ENCODE measurements at regions not wholly inside any gene's neighbourhood (a gene's known extent, or its start where the extent isn't known, plus 50 kb on each side); places are given as distances from the start of the nearest gene placed in this dataset.
A peak's percentile ranks its signal among the peaks of the same experiment; 100 is the strongest.
"Not testable (repeated sequence)": the region's sequence is repeated elsewhere in the genome, so short reads cannot be mapped to it uniquely, and the experiment has no call there.

DNA sequence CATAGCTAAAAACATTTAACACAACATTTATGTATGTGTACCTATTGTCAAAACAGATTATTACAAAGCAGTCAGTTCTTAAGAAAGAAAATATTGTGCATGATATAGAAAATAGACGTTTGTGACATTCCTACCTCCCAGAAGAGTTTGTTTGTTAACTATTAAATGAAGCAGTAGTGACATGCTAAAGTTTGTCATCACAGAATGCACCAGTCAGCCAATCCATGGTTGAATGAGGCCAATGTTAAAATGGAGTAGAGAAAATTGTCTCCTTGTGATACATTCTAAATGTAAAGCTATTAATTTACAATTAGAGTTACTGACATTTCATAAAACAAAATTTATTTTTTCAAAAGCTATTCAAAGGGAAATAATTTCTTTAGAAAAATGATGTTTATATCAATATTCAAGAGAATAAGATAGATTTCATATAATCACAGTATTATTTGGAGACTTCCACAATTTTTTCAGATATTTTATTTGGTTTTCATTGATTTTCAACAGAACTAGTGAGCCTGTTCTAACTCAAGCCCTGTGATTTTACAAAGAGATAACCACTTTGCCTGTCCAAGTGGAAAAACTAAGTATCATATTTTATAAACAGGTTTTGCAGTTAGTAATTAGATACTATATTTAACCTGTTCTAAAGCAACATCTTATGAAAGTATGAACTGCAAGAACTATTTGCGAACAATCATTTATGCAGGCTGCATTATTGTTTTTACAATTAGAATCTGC, 176.8 kb downstream of the ISL1 start:
- no peak for DNase-seq

DNA sequence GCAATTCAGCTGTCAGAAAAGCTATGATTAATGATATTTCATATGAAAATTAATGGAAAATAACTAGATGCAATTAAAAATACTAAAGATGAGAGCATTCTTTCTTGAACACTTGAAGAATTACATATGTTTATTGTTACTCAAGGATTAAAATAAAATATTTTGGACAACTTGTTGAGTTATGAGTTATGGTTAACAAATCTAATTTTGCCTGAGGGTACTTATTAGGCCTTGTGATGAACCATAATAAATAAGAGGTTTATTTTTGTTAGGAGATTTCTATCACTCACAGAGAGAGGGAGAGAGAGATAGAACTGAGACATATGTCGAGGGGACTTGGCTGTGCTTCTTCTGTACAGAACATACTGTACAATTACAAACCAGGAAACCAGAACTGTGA, 183.7 kb downstream of the ISL1 start:
- no peak for DNase-seq

GRCh38 chr5:51567636-51568035, 184.4 kb downstream of the ISL1 start:
- no peak for DNase-seq

DNA sequence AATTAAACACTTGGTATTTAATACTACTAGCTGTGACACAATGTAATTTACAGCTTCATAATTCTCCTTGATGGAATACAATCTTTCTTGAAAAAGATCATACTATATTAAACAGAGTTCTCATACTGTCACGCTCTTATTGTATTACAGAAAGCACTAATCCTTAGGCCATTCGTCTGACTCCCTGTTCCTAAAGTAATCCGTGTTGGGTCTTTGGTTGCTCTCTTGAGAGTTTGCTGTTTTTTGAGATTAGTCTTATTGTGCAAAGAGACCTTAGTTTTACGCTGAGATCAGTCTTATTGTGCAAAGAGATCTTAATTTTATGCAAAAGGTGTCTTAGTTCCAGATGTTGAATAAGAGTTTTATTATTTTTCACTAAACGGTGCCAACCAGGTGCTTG, 190.6 kb downstream of the ISL1 start:
- no peak for DNase-seq

DNA sequence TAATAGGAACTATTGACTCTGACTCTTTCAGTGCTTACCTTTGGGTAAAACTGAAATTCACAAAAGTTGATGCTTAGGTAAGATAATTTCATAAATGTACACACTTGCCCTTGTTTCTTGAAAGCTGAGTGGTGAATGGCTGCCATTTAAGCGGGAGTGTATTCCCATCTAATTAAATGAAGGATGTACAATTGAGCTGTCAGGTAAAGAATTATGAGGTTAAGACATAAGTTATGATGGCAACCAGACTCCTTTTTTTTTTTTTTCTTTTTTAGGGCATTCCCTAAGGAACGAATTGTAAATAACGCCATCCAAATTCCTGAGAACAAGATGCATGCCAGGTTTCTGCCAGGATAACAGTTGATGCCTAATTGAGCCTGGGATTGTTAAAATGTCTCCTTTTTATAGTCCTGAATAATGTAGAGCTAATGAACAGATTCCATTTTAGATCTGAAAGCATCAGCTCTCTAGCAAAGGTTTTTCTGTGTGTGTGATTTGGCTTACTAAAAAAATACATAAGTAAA, 199.7 kb downstream of the ISL1 start:
- no peak for DNase-seq

DNA sequence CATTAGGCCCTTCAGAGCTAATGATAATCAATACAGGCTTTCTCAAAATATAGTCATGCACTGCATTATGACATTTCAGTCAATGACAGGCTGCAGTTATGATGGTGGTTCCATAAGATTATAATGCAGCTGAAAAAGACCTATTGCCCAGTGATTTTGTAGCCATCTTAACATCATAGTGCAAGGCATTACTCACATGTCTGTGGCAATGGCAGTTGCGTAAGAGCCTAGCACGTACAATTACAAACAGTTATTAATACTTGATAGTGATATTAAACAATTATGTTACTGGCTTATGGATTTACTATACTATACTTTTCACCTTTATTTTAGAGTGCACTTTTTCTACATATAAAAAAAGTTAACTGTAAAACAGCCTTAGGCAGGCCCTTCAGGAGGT, 214.8 kb downstream of the ISL1 start:
- DNase-seq = no peak

- DNase-seq = no peak
These were observed 216.3 kb downstream of the ISL1 start for GRCh38 chr5:51599587-51599986.

- no peak for DNase-seq
These were observed 221.1 kb downstream of the ISL1 start for GRCh38 chr5:51604324-51604723.

DNA sequence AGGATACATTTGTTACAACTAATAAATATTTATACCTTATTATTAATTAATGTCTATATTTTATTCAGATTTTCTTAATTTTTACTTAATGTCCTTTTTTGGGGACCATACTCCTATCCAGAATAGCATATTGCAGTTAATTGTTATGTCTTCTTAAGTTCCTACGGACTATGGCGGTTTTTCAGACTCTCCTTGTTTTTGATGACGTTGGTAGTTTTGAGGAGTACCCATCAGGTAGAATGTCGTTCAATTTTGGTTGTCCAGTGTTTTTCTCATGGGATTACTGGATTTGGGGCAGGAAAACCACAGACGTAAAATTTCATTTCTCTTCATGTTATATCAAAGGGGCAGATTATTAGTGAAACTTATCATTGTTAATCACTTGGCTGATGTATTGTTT, 223.7 kb downstream of the ISL1 start:
- no peak for DNase-seq

GRCh38 chr5:51618234-51618633, 235.0 kb downstream of the ISL1 start:
- DNase-seq = no peak

DNA sequence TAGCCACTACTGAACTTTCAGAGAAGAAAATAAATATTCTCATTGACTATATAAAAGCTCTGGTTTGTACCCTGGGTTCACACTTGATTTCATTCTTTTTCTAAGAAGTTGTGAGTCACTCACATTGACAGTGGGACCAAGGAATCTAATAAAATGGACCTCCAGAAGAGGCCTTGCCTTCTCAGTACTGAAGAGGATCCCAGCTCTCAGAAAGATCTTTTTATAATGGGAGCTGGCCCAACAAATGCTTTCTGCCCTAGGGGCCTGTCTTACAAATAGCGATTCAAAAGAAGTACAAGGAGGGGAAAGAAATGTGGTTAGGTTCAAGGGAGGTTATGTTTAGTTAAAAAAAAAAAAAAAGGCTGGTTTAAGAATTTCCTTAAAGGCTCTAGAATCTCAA, 237.9 kb downstream of the ISL1 start:
- DNase-seq = no peak

DNA sequence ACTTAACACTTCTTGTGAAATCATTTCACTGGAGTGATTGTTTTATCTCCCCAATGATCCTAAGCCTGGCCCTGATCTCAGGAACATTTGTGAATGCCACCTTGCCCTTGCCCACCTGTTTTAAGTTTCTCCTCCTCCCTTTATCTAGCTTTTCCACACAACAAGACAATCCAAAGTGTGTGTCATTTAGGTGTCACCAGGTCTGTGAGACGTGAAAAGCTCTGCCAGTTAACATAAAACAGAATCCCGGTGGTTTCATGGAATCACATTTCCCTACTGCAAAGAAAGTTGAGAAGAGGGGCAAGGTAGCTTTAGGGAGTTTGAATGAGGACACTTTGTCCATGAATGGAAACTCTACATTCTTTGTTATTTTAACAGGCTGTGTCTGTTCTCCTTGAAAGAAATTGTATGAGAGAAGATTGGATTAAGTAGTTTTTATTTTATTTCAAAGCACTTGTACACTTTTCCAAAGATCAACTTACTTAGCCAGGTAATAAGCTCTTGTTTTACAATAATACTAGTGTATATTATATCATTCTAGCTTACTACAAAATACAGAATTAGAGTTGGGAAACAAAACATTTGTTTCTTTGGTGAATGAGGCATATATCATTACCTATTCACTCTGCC, 239.0 kb downstream of the ISL1 start:
- DNase-seq = no peak

DNA sequence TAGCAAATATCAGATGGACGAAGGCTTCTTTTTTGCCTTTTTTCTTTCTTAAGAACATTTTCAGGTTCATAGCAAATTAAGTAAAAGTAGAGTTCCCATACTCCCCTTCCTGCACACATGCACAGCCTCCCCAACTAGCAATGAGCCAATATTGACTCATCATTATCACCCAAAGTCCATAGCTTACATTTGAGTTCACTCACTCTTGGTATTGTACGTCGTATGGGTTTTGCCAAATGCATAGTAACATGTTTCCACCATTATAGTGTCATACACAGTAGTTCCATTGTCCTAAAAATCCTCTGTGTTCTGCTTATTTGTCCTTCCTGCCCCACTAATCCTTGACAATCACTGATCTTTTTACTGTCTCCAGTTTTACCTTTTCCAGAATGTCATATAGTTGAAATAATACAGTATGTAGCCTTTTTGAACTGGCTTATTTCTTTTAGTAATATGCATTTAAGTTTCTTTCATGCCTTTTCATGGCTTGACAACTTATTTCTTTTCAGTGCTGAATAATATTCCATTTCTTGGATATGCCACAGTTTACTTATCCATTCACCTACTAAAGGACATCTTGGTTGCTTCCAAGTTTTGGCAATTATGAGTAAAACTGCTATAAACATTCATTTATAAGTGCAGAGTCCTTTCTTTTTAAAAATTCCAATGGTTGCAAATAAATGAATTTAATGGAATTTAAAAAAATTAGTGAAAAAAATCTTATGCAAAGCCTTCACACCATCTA, 242.1 kb downstream of the ISL1 start:
- no peak for DNase-seq

DNA sequence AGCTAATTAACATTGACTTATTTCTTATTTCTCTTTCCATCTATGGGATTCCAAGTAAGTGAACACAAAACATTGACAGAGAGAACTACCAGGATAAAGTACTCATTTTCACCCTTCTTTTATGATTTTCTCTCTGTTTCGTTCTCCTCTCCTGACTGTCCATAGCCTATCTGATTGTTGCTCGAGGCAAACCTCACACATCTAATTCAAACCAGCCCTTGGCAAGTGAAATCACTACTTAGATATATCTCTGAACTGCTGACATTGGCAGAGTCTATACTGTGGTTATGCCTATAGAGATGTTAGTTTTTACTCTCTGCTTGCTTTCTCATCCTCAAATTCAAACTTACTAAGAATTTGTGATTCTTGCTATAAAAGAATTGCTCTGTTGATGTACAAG, 248.8 kb downstream of the ISL1 start:
- no peak for DNase-seq

GRCh38 chr5:51632793-51633192, 249.5 kb downstream of the ISL1 start:
- DNase-seq = no peak

DNA sequence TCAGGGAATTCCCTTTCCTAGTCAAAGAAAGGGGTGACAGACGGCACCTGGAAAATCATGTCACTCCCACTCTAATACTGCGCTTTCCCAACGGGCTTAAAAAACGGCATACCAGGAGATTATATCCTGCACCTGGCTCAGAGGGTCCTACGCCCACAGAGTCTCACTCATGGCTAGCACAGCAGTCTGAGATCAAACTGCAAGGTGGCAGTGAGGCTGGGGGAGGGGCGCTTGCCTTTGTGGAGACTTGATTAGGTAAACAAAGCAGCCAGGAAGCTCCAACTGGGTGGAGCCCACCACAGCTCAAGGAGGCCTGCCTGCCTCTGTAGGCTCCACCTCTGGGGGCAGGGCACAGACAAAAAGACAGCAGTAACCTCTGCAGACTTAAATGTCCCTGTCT, 253.7 kb downstream of the ISL1 start:
- not testable (repeated sequence) for DNase-seq

DNA sequence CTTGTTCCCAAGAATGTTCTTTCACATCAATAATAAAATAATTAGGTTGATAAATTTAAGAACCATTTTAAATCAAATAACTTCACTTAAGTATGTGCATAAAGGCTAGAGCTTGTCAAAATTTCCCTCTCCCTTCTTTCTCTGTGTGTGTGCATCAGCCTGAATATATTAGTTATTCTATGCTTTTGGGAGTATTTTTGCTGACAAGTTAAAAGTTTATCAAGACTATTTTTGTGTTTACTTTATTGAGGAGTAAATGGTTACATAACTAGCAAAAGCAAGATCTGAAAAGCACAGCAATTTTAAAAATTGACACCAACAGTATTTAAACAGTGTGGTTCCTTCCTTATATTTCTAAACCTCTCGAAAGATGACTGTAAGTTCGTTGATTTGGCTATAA, 261.7 kb downstream of the ISL1 start:
- no peak for DNase-seq

DNA sequence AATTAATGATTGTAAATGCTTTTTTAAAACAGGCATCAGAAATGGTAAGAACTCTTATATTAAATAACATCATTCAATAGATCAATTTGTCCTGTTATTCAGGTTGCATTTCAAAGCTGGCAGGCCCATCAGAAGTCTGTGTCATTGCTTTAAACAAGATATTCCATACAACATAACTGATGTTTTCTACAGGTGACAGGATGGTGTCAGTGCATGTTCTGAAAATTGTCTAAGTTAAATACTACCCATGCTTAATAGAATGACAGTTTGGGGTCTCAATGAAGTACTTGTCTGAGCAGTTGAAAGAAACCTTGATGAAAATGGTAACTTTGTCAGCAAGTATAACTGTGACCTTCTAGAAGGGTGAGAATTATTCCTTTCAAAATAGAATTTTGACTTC, 263.2 kb downstream of the ISL1 start:
- no peak for DNase-seq

DNA sequence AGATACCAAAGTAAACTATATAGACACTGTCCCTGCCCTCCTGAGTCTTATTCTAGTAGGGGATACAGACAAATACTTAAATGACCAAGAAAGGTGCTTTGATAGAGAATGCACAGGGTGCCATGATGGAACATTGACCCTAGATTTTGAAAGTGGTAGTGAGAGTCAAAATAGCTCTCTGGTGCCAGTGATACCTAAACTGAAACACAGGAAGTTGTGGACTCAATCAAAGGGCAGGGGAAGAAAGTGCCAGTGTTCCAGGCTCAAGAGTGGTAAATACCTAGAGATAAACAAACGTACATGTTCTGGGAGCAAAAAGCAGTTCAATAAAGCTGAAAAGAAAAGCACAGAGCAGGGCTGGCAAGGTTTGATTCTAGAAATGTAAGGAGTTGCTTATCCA, 267.6 kb downstream of the ISL1 start:
- DNase-seq = no peak

DNA sequence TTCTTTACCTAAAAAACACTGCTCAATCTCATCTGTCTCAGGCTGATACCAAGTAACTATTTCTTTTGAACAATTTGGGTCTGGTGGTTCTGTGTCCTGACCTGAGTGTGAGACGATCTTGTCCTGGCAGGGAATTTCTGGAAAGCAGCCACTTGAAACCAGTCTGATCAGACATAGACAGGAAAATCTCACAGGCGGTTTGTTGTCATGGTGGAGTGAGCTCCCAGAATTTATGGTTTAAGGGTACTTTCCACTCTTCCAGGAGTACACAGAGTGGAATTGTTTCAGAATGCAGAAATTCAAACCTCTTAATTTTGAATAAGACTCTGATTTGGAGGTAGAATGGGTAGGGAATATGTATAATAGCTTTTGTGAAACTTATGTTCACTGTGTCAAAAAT, 268.2 kb downstream of the ISL1 start:
- peak; percentile 40 for DNase-seq

DNA sequence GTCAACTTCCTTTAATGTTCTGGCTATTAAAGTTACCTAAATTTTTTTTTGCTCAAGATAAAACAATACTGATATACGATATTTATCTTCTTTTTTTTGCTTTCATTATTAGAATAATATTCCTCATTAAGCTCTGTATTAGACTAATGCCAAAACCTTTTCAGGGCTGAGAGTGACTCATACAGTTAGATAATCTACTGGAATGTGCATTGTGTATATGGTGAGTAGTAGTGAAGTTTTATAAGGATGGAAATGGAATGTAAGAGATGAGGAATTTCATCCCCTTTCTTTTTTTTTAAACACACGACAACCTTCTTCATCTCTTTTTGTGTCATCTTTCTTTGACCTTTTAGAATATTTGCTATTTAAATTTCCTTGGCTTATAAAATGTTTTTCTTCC, 268.6 kb downstream of the ISL1 start:
- DNase-seq = no peak

- DNase-seq = no peak
These were observed 269.7 kb downstream of the ISL1 start for GRCh38 chr5:51652980-51653379.
